Ammon's horn (tissue), 1 donor: ENCODE measurements at regions not wholly inside any gene's neighbourhood (a gene's known extent, or its start where the extent isn't known, plus 50 kb on each side); places are given as distances from the start of the nearest gene placed in this dataset.
"Not testable (repeated sequence)": the region's sequence is repeated elsewhere in the genome, so short reads cannot be mapped to it uniquely, and the experiment has no call there.

Source experiments
- DNase-seq: peaks from one replicate; pipeline ENCODE4 v3.0.0-alpha.2; 2016; ENCODE audit warnings: low spot score

- no peak for DNase-seq
These were observed 71.7 kb upstream of the SERPINE2 start for GRCh38 chr2:224110811-224111210.

GRCh38 chr2:224109751-224110150 lies 70.7 kb upstream of the SERPINE2 start:
- DNase-seq: no peak

DNA sequence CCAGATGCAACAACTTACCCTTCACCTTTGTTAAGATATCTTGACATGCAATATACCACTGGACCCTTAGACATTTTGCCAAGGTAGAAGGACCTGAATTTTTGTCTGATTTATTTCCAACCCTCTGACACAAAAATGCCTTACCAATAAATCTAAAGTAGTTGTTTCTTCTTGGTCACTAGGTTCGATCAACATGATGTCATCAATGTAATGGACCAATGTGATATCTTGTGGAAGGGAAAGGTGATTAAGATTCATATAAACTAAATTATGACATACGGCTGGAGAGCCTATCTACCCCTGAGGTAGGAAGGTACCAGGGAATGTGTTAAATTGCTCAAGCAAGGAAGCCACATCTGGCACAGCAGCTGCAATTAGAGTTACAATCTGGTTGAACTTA lies 67.7 kb upstream of the SERPINE2 start:
- no peak for DNase-seq

DNA sequence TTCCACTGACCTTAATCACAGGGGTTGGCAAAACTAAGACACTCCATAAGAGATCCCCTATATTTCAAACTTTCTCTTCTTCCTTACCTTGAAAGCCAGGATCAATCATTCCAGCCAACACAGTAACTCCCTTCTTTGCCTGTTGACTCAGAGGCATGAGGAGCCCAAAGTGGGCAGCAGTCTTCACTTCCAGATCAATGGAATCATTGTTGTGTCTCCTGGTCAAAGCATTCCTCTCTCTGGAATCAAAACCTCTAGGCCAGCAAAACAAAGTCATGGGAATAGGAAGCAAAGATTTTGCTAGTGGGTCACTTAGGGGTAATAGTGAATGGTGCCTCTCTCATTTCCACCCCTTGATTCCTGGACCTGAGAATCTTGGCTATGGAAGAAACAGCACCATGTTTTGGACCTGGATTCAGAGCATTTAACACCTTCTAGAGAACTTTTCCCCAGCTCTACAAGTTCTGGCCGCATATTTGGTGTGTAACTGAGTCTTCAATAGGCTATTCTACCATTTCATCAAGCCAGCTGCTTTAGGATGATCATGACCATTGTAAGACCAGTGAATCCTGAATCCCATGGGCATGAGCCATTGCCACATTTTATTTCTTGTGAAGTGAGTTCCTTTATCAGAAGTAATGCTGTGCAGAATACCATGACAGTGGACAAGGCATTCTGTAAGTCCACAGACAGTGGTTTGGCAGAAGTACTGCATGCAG lies 65.7 kb upstream of the SERPINE2 start:
- no peak for DNase-seq

DNA sequence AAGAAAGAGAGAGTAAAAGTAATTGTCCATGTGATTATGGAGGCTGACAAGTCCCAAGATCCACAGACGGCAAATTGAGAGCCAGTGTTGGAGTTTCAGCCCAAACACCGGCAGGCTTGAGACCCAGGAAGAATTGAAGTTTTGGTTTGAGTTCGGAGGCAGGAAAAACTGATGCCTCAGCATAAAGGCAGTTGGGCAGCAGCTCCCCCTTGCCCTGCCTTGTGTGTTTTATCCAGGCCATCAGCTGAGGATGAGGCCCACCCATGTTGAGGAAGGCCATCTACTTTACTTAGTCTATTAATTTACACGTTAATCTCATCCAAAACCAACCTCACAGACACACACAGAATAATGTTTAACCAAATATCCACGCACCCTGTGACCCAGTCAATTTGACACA lies 64.6 kb upstream of the SERPINE2 start:
- no peak for DNase-seq

DNA sequence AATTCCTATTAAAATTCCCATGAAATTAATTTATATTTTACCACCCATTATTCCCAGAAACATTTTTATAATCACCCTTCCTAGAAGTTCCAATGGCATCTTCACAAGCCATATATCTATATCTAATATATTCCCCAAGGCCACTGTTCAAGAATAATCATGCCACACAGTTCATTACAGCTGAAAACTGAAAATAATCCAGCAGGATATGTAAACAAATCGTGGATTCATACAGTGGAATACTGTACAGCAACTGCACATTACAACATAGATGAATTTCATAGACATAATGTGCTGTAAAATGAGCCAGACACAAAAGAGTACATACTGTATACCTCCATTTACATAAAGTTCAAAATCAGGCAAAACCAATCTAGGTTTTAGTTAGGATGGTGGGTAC lies 63.9 kb upstream of the SERPINE2 start:
- no peak for DNase-seq

GRCh38 chr2:224101820-224102630 lies 62.9 kb upstream of the SERPINE2 start:
- DNase-seq: no peak

GRCh38 chr2:224099861-224100643 lies 61.0 kb upstream of the SERPINE2 start:
- DNase-seq: no peak

GRCh38 chr2:224098481-224099230 lies 59.6 kb upstream of the SERPINE2 start:
- DNase-seq: no peak

- DNase-seq: no peak
These were observed 55.3 kb upstream of the SERPINE2 start for GRCh38 chr2:224094413-224094812.

GRCh38 chr2:224091671-224092070 lies 52.6 kb upstream of the SERPINE2 start:
- DNase-seq: not testable (repeated sequence)

DNA sequence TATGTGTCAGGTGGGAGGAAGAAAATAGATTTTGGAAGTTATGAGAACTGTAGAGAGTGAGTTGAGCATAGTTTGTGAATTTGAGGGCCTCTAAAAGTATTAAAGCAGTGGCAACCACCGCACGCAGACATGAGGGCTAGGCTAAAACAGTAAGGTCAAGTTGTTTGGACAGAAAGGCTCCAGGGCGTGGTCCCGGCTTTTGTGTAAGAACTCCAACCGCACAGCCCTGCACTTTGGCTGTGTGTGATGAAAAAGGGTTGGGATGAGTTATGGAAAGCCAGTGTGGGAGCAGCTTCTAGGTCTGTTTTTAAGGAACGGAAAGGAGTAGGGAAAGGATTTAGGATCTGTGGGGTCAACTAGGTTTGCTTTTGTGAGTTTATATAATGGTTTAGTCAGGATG lies 50.5 kb upstream of the SERPINE2 start:
- not testable (repeated sequence) for DNase-seq
